Adrenal gland (tissue), 9 donors: ENCODE measurements at regions not wholly inside any gene's neighbourhood (a gene's known extent, or its start where the extent isn't known, plus 50 kb on each side); places are given as distances from the start of the nearest gene placed in this dataset.

Source experiments
- DNase-seq, 7 donors: peaks; one replicate each; pipeline ENCODE4 v3.0.0-alpha.2; 2019 to 2020
- H3K27ac ChIP-seq, 5 donors: fragments of 200-600 bp; sonication (generic) in 4 of 5; 1 replicate in 3 of 5; 2 replicates in 2 of 5; pipeline versions ENCODE4 v1.5.1 to v1.8.0; 2016 to 2020; ENCODE audit warnings: mild to moderate bottlenecking in 1 of 5
- H3K27me3 ChIP-seq: fragments of 200-600 bp; 2 replicates; pipeline ENCODE4 v1.8.0; 2021
- H3K36me3 ChIP-seq, 2 donors: fragments of 200-600 bp; replicated peaks in 1 of 2; 1 replicate in 1 of 2; 2 replicates in 1 of 2; pipeline versions ENCODE4 v1.5.1 to v1.8.0; 2018 to 2022
- H3K4me1 ChIP-seq, 2 donors: fragments of 200-600 bp; replicated peaks in 1 of 2; 1 replicate in 1 of 2; 2 replicates in 1 of 2; pipeline versions ENCODE4 v1.5.1 to v1.8.0; 2018 to 2021
- H3K4me3 ChIP-seq, 4 donors: fragments of 200-600 bp; sonication (generic) in 3 of 4; one replicate each; pipeline ENCODE4 v1.5.1; 2016 to 2018
- H3K9me3 ChIP-seq, 3 donors: fragments of 200-600 bp; sonication (generic) in 1 of 3; replicated peaks in 1 of 3; 1 replicate in 2 of 3; 2 replicates in 1 of 3; pipeline versions ENCODE4 v1.5.1 to v1.8.0; 2016 to 2021
- CTCF ChIP-seq, 6 experiments: fragments of 450-650 bp in 4 of 6; fragments of 200-600 bp in 2 of 6; sonication (generic) in 1 of 6; IDR thresholded peaks; 1 replicate in 5 of 6; 2 replicates in 1 of 6; pipeline versions ENCODE4 v1.5.1 to v1.8.0; 2016 to 2021; ENCODE audit warnings: antibody characterized with exemption in 6 of 6, mild to moderate bottlenecking in 2 of 6, moderate library complexity in 1 of 6
- POLR2A ChIP-seq, 2 donors: fragments of 450-650 bp; IDR thresholded peaks; one replicate each; pipeline ENCODE4 v1.6.1; 2017; ENCODE audit warnings: antibody characterized with exemption in 2 of 2, mild to moderate bottlenecking in 2 of 2, moderate library complexity in 1 of 2
- WGBS, 4 donors: extraction: QIAGEN DNeasy Blood & Tissue Kit in 2 of 4; methylation state at CpG; one replicate each; pipeline versions ENCODE4 v1.1.5 to v1.1.7; 2013 to 2017; 5-methylcytosine and 5-hydroxymethylcytosine counted together
- intact Hi-C, 2 donors: fragments of 100-400 bp; cut with DNase I; formaldehyde crosslinking; loops; one replicate each; pipeline versions ENCODE4 v1.14.1 to v1.15.0; 2022 to 2023
- donor health status: healthy with polysubstance abuse.
- donor health status: Bipolar disorder and iron deficiency.
- donor health status: DM: yes; HTN: yes; CAD: no.
- donor health status: DM: no; HTN: no; CAD: no.
- donor health status: DM: no; HTN: no; CAD: no.

- no peak for DNase-seq
- no peak overlapping the region for H3K27ac ChIP-seq
- intact Hi-C loops, result no loop called here
- H3K27me3 ChIP-seq, result no peaks in the 10 kb centered on the region
- no peak for TF ChIP-seq CTCF (IDR thresholded peaks at IDR 0.05)
- no peak for TF ChIP-seq POLR2A (IDR thresholded peaks at IDR 0.05)
- H3K36me3 ChIP-seq, result no peaks in the 10 kb centered on the region
- no peak overlapping the region for H3K4me3 ChIP-seq
- no peaks in the 10 kb centered on the region for H3K9me3 ChIP-seq
- WGBS, 4 donors, result 77 to 89% (median 80%) methylated on average over 2 of the region's 2 CpGs
- H3K4me1 ChIP-seq, result no peaks in the 10 kb centered on the region
These were observed 79.8 kb downstream of the CNTN3 start for GRCh38 chr3:74534611-74535010.

GRCh38 chr3:74532446-74532845, 82.0 kb downstream of the CNTN3 start:
- H3K27me3 ChIP-seq, result no peaks in the 10 kb centered on the region
- H3K4me3 ChIP-seq, result no peak overlapping the region
- H3K27ac ChIP-seq, result no peak overlapping the region
- 53 to 65% (median 58%) methylated on average over 4 of the region's 4 CpGs for WGBS, 4 donors
- H3K9me3 ChIP-seq, result no peaks in the 10 kb centered on the region
- no peak for DNase-seq
- TF ChIP-seq CTCF (IDR thresholded peaks at IDR 0.05), result no peak
- no peak for TF ChIP-seq POLR2A (IDR thresholded peaks at IDR 0.05)
- no peaks in the 10 kb centered on the region for H3K36me3 ChIP-seq
- intact Hi-C loops, result no loop called here
- H3K4me1 ChIP-seq, result no peaks in the 10 kb centered on the region

GRCh38 chr3:74531491-74531890, 83.0 kb downstream of the CNTN3 start:
- TF ChIP-seq POLR2A (IDR thresholded peaks at IDR 0.05), result no peak
- no peak for TF ChIP-seq CTCF (IDR thresholded peaks at IDR 0.05)
- DNase-seq, result no peak
- H3K4me1 ChIP-seq, result no peaks in the 10 kb centered on the region
- no peak overlapping the region for H3K4me3 ChIP-seq
- H3K9me3 ChIP-seq, result no peaks in the 10 kb centered on the region
- H3K27me3 ChIP-seq, result no peaks in the 10 kb centered on the region
- intact Hi-C loops, result no loop called here
- no peak overlapping the region for H3K27ac ChIP-seq
- WGBS, 4 donors, result 66 to 75% (median 70%) methylated on average over 4 of the region's 4 CpGs
- H3K36me3 ChIP-seq, result no peaks in the 10 kb centered on the region

- Histone ChIP-seq H3K27ac (no peak overlapping the region), H3K36me3 (no peaks in the 10 kb centered on the region), H3K27me3 (no peaks in the 10 kb centered on the region), H3K4me1 (no peaks in the 10 kb centered on the region), H3K4me3 (no peak overlapping the region), H3K9me3 (no peaks in the 10 kb centered on the region)
- DNase-seq, result no peak
- no peak for TF ChIP-seq POLR2A (IDR thresholded peaks at IDR 0.05)
- no peak for TF ChIP-seq CTCF (IDR thresholded peaks at IDR 0.05)
- intact Hi-C loops, result no loop called here
- WGBS, 4 donors, result 57 to 65% (median 58%) methylated on average over 3 of the region's 3 CpGs
These were observed 85.3 kb downstream of the CNTN3 start for GRCh38 chr3:74529145-74529544.
